ENCODE measurements at regions not wholly inside any gene's neighbourhood (a gene's known extent, or its start where the extent isn't known, plus 50 kb on each side); places are given as distances from the start of the nearest gene placed in this dataset.

- 79 to 94% methylated on average over 3 to 4 of the region's 4 CpGs for WGBS, 2 experiments (ENCODE audit: insufficient coverage in 1 of 2, insufficient read length in 1 of 2)
- Mint-ChIP-seq H3K36me3 (ENCODE audit: low read depth) (no peaks in the 10 kb centered on the region), H3K9me3 (peaks cover 4% of the 10 kb centered on the region), H3K27me3 (ENCODE audit: insufficient read depth) (no peaks in the 10 kb centered on the region), H3K27ac (peak overlapping the region; percentile 49), H3K4me3 (no peak overlapping the region), H3K4me1 (peaks cover 19% of the 10 kb centered on the region)
- no peak overlapping the region for H3K27ac ChIP-seq (ENCODE audit: low read depth, low read length)
- DNase-seq: no peak
- no peaks in the 10 kb centered on the region for H3K4me1 ChIP-seq (ENCODE audit: control insufficient read depth, insufficient read depth, low read length)
- H3K4me3 ChIP-seq (ENCODE audit: low read length): no peak overlapping the region
- H3K9me3 ChIP-seq (ENCODE audit: control insufficient read depth, low read length): peaks cover under 1% of the 10 kb centered on the region
- H3K27me3 ChIP-seq (ENCODE audit: control insufficient read depth, insufficient read depth, low read length, poor library complexity, severe bottlenecking): no peaks in the 10 kb centered on the region
- no peak for TF ChIP-seq CTCF (conservative IDR thresholded peaks at IDR 0.05)
- H3K36me3 ChIP-seq (ENCODE audit: control insufficient read depth, insufficient read depth, low read length): no peaks in the 10 kb centered on the region
- no peak overlapping the region for H3K9ac ChIP-seq (ENCODE audit: extremely low read depth, low read length, poor library complexity, severe bottlenecking)
Measured at GRCh38 chr5:147170603-147171002, 64.2 kb upstream of the STK32A start.

GRCh38 chr5:147174671-147175265, 60.1 kb upstream of the STK32A start:
- 96 to 100% methylated on average over 2 of the region's 2 CpGs for WGBS, 2 experiments (ENCODE audit: insufficient coverage in 1 of 2, insufficient read length in 1 of 2)
- H3K4me3 Mint-ChIP-seq: no peak overlapping the region
- peaks cover 20% of the 10 kb centered on the region for H3K4me1 Mint-ChIP-seq
- no peak overlapping the region for H3K27ac Mint-ChIP-seq
- Histone ChIP-seq H3K27me3 (ENCODE audit: control insufficient read depth, insufficient read depth, low read length, poor library complexity, severe bottlenecking) (no peaks in the 10 kb centered on the region), H3K9me3 (ENCODE audit: control insufficient read depth, low read length) (no peaks in the 10 kb centered on the region), H3K27ac (ENCODE audit: low read depth, low read length) (no peak overlapping the region), H3K4me1 (ENCODE audit: control insufficient read depth, insufficient read depth, low read length) (peaks cover 6% of the 10 kb centered on the region), H3K36me3 (ENCODE audit: control insufficient read depth, insufficient read depth, low read length) (no peaks in the 10 kb centered on the region), H3K4me3 (ENCODE audit: low read length) (no peak overlapping the region), H3K9ac (ENCODE audit: extremely low read depth, low read length, poor library complexity, severe bottlenecking) (no peak overlapping the region)
- no peak for DNase-seq
- H3K9me3 Mint-ChIP-seq: peaks cover 4% of the 10 kb centered on the region
- H3K27me3 Mint-ChIP-seq (ENCODE audit: insufficient read depth): no peaks in the 10 kb centered on the region
- no peak for TF ChIP-seq CTCF (conservative IDR thresholded peaks at IDR 0.05)
- H3K36me3 Mint-ChIP-seq (ENCODE audit: low read depth): no peaks in the 10 kb centered on the region

GRCh38 chr5:147175516-147176097, 59.2 kb upstream of the STK32A start:
- TF ChIP-seq CTCF (conservative IDR thresholded peaks at IDR 0.05): no peak
- no peaks in the 10 kb centered on the region for H3K27me3 ChIP-seq (ENCODE audit: control insufficient read depth, insufficient read depth, low read length, poor library complexity, severe bottlenecking)
- H3K4me1 ChIP-seq (ENCODE audit: control insufficient read depth, insufficient read depth, low read length): peaks cover 6% of the 10 kb centered on the region

More at GRCh38 chr5:147175516-147176097, 59.2 kb upstream of the STK32A start:
- H3K36me3 Mint-ChIP-seq (ENCODE audit: low read depth): no peaks in the 10 kb centered on the region
- no peak for DNase-seq
- WGBS, 2 experiments (ENCODE audit: insufficient coverage in 1 of 2, insufficient read length in 1 of 2): 94 to 100% methylated on average over 2 of the region's 2 CpGs
- H3K9ac ChIP-seq (ENCODE audit: extremely low read depth, low read length, poor library complexity, severe bottlenecking): no peak overlapping the region
- peaks cover 18% of the 10 kb centered on the region for H3K4me1 Mint-ChIP-seq
- H3K27ac Mint-ChIP-seq: no peak overlapping the region
- H3K4me3 ChIP-seq (ENCODE audit: low read length): no peak overlapping the region
- H3K27ac ChIP-seq (ENCODE audit: low read depth, low read length): no peak overlapping the region
- H3K4me3 Mint-ChIP-seq: no peak overlapping the region
- no peaks in the 10 kb centered on the region for H3K27me3 Mint-ChIP-seq (ENCODE audit: insufficient read depth)
- no peaks in the 10 kb centered on the region for H3K9me3 ChIP-seq (ENCODE audit: control insufficient read depth, low read length)
- peaks cover 2% of the 10 kb centered on the region for H3K9me3 Mint-ChIP-seq
- H3K36me3 ChIP-seq (ENCODE audit: control insufficient read depth, insufficient read depth, low read length): no peaks in the 10 kb centered on the region

All from endodermal cell (in vitro differentiated cells).